ENCODE measurements at regions not wholly inside any gene's neighbourhood (a gene's known extent, or its start where the extent isn't known, plus 50 kb on each side); places are given as distances from the start of the nearest gene placed in this dataset.

DNA sequence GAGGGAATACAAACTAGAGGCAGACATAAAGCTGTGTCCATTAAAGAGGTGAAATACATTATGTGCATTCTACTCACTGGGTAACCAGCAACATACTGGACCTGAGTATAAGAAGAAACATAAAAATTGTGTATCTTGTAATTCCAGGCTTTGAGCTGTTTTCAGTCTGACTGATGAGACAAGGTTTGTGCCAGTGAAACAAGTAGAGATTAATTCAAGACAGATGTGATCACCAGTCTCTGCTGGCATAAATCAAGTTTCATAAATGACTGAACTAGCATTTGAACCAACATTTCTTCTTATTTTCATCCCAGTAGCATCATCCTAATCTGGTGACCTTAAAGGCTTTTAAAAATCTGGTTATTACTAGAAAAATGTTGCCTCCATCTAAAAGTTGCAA, 108.8 kb upstream of the RPL38 start:
- TF ChIP-seq, protein P1, sequence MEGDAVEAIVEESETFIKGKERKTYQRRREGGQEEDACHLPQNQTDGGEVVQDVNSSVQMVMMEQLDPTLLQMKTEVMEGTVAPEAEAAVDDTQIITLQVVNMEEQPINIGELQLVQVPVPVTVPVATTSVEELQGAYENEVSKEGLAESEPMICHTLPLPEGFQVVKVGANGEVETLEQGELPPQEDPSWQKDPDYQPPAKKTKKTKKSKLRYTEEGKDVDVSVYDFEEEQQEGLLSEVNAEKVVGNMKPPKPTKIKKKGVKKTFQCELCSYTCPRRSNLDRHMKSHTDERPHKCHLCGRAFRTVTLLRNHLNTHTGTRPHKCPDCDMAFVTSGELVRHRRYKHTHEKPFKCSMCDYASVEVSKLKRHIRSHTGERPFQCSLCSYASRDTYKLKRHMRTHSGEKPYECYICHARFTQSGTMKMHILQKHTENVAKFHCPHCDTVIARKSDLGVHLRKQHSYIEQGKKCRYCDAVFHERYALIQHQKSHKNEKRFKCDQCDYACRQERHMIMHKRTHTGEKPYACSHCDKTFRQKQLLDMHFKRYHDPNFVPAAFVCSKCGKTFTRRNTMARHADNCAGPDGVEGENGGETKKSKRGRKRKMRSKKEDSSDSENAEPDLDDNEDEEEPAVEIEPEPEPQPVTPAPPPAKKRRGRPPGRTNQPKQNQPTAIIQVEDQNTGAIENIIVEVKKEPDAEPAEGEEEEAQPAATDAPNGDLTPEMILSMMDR (IDR thresholded peaks at IDR 0.05): no peak
- TF ChIP-seq POLR2A (IDR thresholded peaks at IDR 0.05): no peak

All from esophagus squamous epithelium (tissue), 4 donors.